HepG2 (cell line): ENCODE measurements at regions not wholly inside any gene's neighbourhood (a gene's known extent, or its start where the extent isn't known, plus 50 kb on each side); places are given as distances from the start of the nearest gene placed in this dataset.

Experiments used
- ATAC-seq: fragments of 200-7000 bp; cut with Tn5 transposase; 3 replicates; pipeline ENCODE4 v1.9.1; 2020; ENCODE audit warnings: mild to moderate bottlenecking, moderate library complexity
- BruUV-seq: library from RNA; stranded (reverse); fragments of 400-500 nt; replicated peaks from 2 replicates; lab custom pipeline; 2021; lab: Mats Ljungman, UMichigan
- CTCF ChIA-PET: fragments of 300-600 bp; formaldehyde crosslinking; extraction: SDS; loops from one replicate; lab custom pipeline; 2021; ENCODE audit warnings: low total read pairs, inconsistent platforms, low intra/inter-chr PET ratio; lab: Yijun Ruan, JAX
- POLR2A ChIA-PET: fragments of 350-600 bp; sonication (Branson Sonifier 250); formaldehyde crosslinking; loops from one replicate; lab custom pipeline; 2020; ENCODE audit warnings: antibody characterized with exemption, inconsistent platforms; lab: Yijun Ruan, JAX
- DNase-seq: peaks from one replicate; pipeline ENCODE4 v3.0.0-alpha.2; 2015; ENCODE audit warnings: low spot score
- FAIRE-seq: peaks from 3 replicates; lab custom pipeline; 2011; peaks lifted over from hg19 to GRCh38; lab: Jason Lieb, UNC
- H2AFZ ChIP-seq: one replicate; pipeline ENCODE4 v1.6.1; 2011; ENCODE audit warnings: low read length, inconsistent platforms
- H3K27ac ChIP-seq: fragments of 300-600 bp; 3 replicates; pipeline ENCODE4 v1.8.0; 2011; ENCODE audit warnings: mixed run types, mild to moderate bottlenecking, mixed read lengths, low read length, inconsistent platforms; ENCODE audit not compliant: insufficient read depth; ENCODE audit errors: extremely low read length
- H3K27me3 ChIP-seq, 2 experiments: fragments of 200-600 bp in 1 of 2; 2 replicates in 1 of 2; 3 replicates in 1 of 2; pipeline versions ENCODE4 v1.6.0 to v1.8.0; 2011; ENCODE audit warnings: low read length in 2 of 2, mild to moderate bottlenecking in 2 of 2, moderate library complexity in 2 of 2, inconsistent platforms in 1 of 2; ENCODE audit not compliant: insufficient read depth in 2 of 2, control insufficient read depth in 1 of 2
- H3K36me3 ChIP-seq, 2 experiments: fragments of 200-600 bp in 1 of 2; replicated peaks in 1 of 2; 2 replicates in 1 of 2; 3 replicates in 1 of 2; pipeline versions ENCODE4 v1.5.1 to v1.8.0; 2011; ENCODE audit warnings: low read length in 2 of 2, inconsistent platforms in 1 of 2; ENCODE audit not compliant: insufficient read depth in 2 of 2, control insufficient read depth in 1 of 2
- H3K4me1 ChIP-seq: 2 replicates; pipeline ENCODE4 v1.5.1; 2012; ENCODE audit warnings: low read length, inconsistent platforms; ENCODE audit not compliant: insufficient read depth
- H3K4me2 ChIP-seq: 2 replicates; pipeline ENCODE4 v1.6.0; 2011; ENCODE audit warnings: low read depth, low read length, inconsistent platforms
- H3K4me3 ChIP-seq, 3 experiments: fragments of 200-600 bp in 1 of 3; sonication (generic), shearing (Covaris generic) in 1 of 3; replicated peaks in 1 of 3; 2 replicates each; pipeline ENCODE4 v1.5.1; 2011 to 2016; ENCODE audit warnings: low read length in 3 of 3, inconsistent platforms in 2 of 3, low read depth in 2 of 3, mild to moderate bottlenecking in 2 of 3, control low read depth in 1 of 3, mixed read lengths in 1 of 3; ENCODE audit not compliant: insufficient read depth in 1 of 3
- H3K79me2 ChIP-seq: one replicate; pipeline ENCODE4 v1.6.1; 2011; ENCODE audit warnings: low read length, inconsistent platforms; ENCODE audit not compliant: insufficient read depth
- H3K9ac ChIP-seq: 2 replicates; pipeline ENCODE4 v1.6.0; 2011; ENCODE audit warnings: mild to moderate bottlenecking, low read depth, low read length, inconsistent platforms; ENCODE audit not compliant: insufficient read depth
- H3K9me3 ChIP-seq: 2 replicates; pipeline ENCODE4 v1.5.1; 2012; ENCODE audit warnings: mild to moderate bottlenecking, low read length
- H4K20me1 ChIP-seq: 2 replicates; pipeline ENCODE4 v1.6.0; 2011; ENCODE audit warnings: inconsistent platforms, mild to moderate bottlenecking, low read length, moderate library complexity; ENCODE audit not compliant: insufficient read depth
- ATM ChIP-seq: fragments of 450-650 bp; IDR thresholded peaks from 2 replicates; pipeline ENCODE4 v1.7.1; 2017; ENCODE audit warnings: mild to moderate bottlenecking, borderline replicate concordance
- ESRRA ChIP-seq: sonication (generic); formaldehyde crosslinking; IDR thresholded peaks from 2 replicates; pipeline ENCODE4 v1.5.1; 2020; ENCODE audit warnings: mild to moderate bottlenecking, low read depth, missing genetic modification reagents
- HDAC2 ChIP-seq: sonication (generic); formaldehyde crosslinking; IDR thresholded peaks from 2 replicates; pipeline ENCODE4 v1.4.0; 2020; ENCODE audit warnings: missing genetic modification reagents
- HNRNPH1 ChIP-seq: fragments of 200-400 bp; formaldehyde crosslinking; optimal IDR thresholded peaks from 2 replicates; pipeline ENCODE3; 2017; ENCODE audit warnings: mild to moderate bottlenecking, low read depth, low read length
- KLF16 ChIP-seq, 2 experiments: sonication (generic) in 1 of 2; formaldehyde crosslinking in 1 of 2; IDR thresholded peaks; 2 replicates each; pipeline versions ENCODE4 v1.6.1 to v1.8.0; 2016 to 2023; ENCODE audit warnings: missing genetic modification reagents in 2 of 2, missing compliant biosample characterization in 1 of 2
- KMT2B ChIP-seq: IDR thresholded peaks from 2 replicates; pipeline ENCODE4 v1.6.1; 2016; ENCODE audit warnings: missing genetic modification reagents, missing compliant biosample characterization
- MTF2 ChIP-seq: sonication (generic); formaldehyde crosslinking; IDR thresholded peaks from 2 replicates; pipeline ENCODE4 v1.5.0; 2020; ENCODE audit warnings: missing genetic modification reagents, borderline replicate concordance
- NCOA5 ChIP-seq: sonication (generic); formaldehyde crosslinking; IDR thresholded peaks from 2 replicates; pipeline ENCODE4 v1.4.0; 2020; ENCODE audit warnings: missing genetic modification reagents
- RBM39 ChIP-seq: fragments of 200-400 bp; formaldehyde crosslinking; IDR thresholded peaks from one replicate; pipeline ENCODE4 v1.6.1; 2018; ENCODE audit warnings: antibody characterized with exemption, mild to moderate bottlenecking, low read depth, low read length; ENCODE audit not compliant: poor library complexity, severe bottlenecking
- SCMH1 ChIP-seq: sonication (generic); formaldehyde crosslinking; IDR thresholded peaks from 2 replicates; pipeline ENCODE4 v1.9.0; 2021; ENCODE audit warnings: missing genetic modification reagents, mild to moderate bottlenecking, borderline replicate concordance
- SETDB1 ChIP-seq: sonication (generic); formaldehyde crosslinking; IDR thresholded peaks from 2 replicates; pipeline ENCODE4 v1.5.1; 2020; ENCODE audit warnings: missing genetic modification reagents, mild to moderate bottlenecking, borderline replicate concordance
- SNRNP70 ChIP-seq: fragments of 200-400 bp; formaldehyde crosslinking; IDR thresholded peaks from 2 replicates; pipeline ENCODE4 v1.6.1; 2017; ENCODE audit warnings: mild to moderate bottlenecking, low read depth, low read length, moderate library complexity
- SP140L ChIP-seq: sonication (generic); formaldehyde crosslinking; IDR thresholded peaks from 2 replicates; pipeline ENCODE4 v1.4.0; 2020; ENCODE audit warnings: missing genetic modification reagents, borderline replicate concordance
- SPEN ChIP-seq: sonication (generic); formaldehyde crosslinking; IDR thresholded peaks from 2 replicates; pipeline ENCODE4 v1.5.1; 2020; ENCODE audit warnings: low read depth, mild to moderate bottlenecking, missing genetic modification reagents
- SRSF1 ChIP-seq: fragments of 200-400 bp; formaldehyde crosslinking; optimal IDR thresholded peaks from 2 replicates; pipeline ENCODE3; 2017; ENCODE audit warnings: mild to moderate bottlenecking, low read depth, low read length, moderate library complexity
- ZBTB38 ChIP-seq: sonication (generic); formaldehyde crosslinking; IDR thresholded peaks from 2 replicates; pipeline ENCODE4 v1.5.1; 2020; ENCODE audit warnings: mild to moderate bottlenecking, missing genetic modification reagents
- ZNF124 ChIP-seq: sonication (generic); formaldehyde crosslinking; IDR thresholded peaks from 2 replicates; pipeline ENCODE4 v1.4.0; 2020; ENCODE audit warnings: missing genetic modification reagents
- ZNF143 ChIP-seq: sonication (generic); formaldehyde crosslinking; IDR thresholded peaks from 2 replicates; pipeline ENCODE4 v1.4.0; 2020; ENCODE audit warnings: missing genetic modification reagents
- ZNF510 ChIP-seq: sonication (generic); formaldehyde crosslinking; IDR thresholded peaks from 2 replicates; pipeline ENCODE4 v1.4.0; 2020; ENCODE audit warnings: low read depth, mild to moderate bottlenecking, missing genetic modification reagents
- ZNF780A ChIP-seq: sonication (generic); formaldehyde crosslinking; IDR thresholded peaks from 2 replicates; pipeline ENCODE4 v1.8.0; 2022; ENCODE audit warnings: mild to moderate bottlenecking, missing genetic modification reagents, moderate library complexity
- ZSCAN29 ChIP-seq: sonication (generic); formaldehyde crosslinking; conservative IDR thresholded peaks from 2 replicates; pipeline ENCODE4 v1.4.0; 2020; ENCODE audit warnings: mild to moderate bottlenecking, missing genetic modification reagents
- WGBS: methylation state at CpG from one replicate; pipeline ENCODE4 v1.1.6; 2017; ENCODE audit warnings: low lambda C conversion rate; 5-methylcytosine and 5-hydroxymethylcytosine counted together
- in situ Hi-C: cut with HindIII; loops from 2 replicates; pipeline ENCODE4 v1.10.0; 2017; ENCODE audit warnings: low pct_unique_long_range_greater_than_20kb; ENCODE audit not compliant: extremely low pct_ligation_motif_present
- intact Hi-C: fragments of 100-400 bp; cut with micrococcal nuclease; formaldehyde crosslinking; loops from one replicate; pipeline ENCODE4 v1.10.0; 2022; ENCODE audit not compliant: unreplicated experiment
- TF ChIP-seq, protein P1 (sequence below): sonication (generic); formaldehyde crosslinking; IDR thresholded peaks from 2 replicates; pipeline ENCODE4 v1.5.1; 2020; ENCODE audit warnings: missing genetic modification reagents, mild to moderate bottlenecking, borderline replicate concordance

DNA sequence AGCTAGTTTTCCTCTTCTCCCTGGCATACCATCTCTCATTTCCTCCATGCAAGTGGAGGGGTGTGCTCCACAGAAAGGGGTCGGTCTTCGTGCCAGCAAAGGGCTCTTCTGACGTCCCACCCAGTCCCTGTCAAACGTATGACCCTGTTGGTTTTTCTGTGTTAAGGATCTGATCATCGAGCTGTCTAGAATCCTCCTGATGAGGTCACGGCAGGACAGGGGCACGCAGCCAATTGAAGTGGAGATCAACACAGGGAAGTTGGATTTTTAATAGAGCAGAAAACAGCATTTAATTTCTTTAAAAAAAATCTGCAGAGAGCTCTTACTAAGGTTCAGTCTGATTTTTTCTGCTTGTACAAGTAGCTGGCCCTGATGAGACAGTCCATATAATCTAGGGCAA is 339.4 kb downstream of the TEX29 start:
- ChIA-PET POLR2A (no interaction called here), CTCF (no interaction called here)
- Histone ChIP-seq H3K27ac (no peak overlapping the region), H3K79me2 (no peaks in the 10 kb centered on the region), H3K9me3 (no peaks in the 10 kb centered on the region), H3K4me2 (no peak overlapping the region), H4K20me1 (no peaks in the 10 kb centered on the region), H3K4me1 (no peaks in the 10 kb centered on the region), H2AFZ (no peak overlapping the region), H3K36me3 (no peaks in the 10 kb centered on the region), H3K27me3 (peaks cover 3 to 32% of the 10 kb centered on the region in 2 experiments; a peak in 3 of 5 replicates), H3K4me3 (no peak overlapping the region), H3K9ac (no peak overlapping the region)
- TF ChIP-seq MTF2 (CRISPR knock-in tag) (no peak), SCMH1 (no peak), ESRRA (CRISPR knock-in tag) (no peak), ATM (no peak), ZNF143 (CRISPR knock-in tag) (no peak), KMT2B (CRISPR knock-in tag) (no peak), HNRNPH1 (no peak), ZNF510 (CRISPR knock-in tag) (no peak)
- in situ Hi-C loops, result no loop called here
- ATAC-seq, result no peak
- no peak for DNase-seq
- FAIRE-seq, result no peak
- intact Hi-C loops, result no loop called here
- 3% methylated on average over 7 of the region's 7 CpGs for WGBS
- BruUV-seq, result no TSS peak

DNA sequence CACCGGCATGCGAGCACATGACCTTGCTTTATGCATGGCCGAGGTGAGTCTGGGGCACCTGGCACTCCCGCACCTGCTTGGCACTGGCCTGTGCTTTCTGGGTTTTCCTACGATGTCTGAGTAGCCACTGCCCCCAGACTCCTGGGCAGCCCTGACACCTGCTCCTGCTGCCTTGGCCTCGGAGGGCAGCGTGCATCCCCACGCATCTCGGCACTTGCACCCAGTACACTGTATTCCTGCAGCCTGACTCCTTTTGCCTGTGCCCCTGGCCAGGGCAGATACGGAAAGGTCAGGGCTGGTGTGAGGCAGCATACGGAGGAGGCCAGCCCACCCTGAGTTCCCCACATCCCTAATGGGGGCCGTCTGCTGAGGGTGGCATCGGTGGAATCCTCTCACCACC is 340.6 kb downstream of the TEX29 start:
- ChIA-PET POLR2A (no interaction called here), CTCF (no interaction called here)
- intact Hi-C loops, result no loop called here
- Histone ChIP-seq H3K27me3 (peaks cover 3 to 28% of the 10 kb centered on the region in 2 experiments), H3K9ac (no peak overlapping the region), H3K4me2 (no peak overlapping the region), H3K9me3 (no peaks in the 10 kb centered on the region), H2AFZ (no peak overlapping the region), H3K27ac (no peak overlapping the region), H3K36me3 (no peaks in the 10 kb centered on the region), H4K20me1 (no peaks in the 10 kb centered on the region), H3K79me2 (no peaks in the 10 kb centered on the region), H3K4me3 (no peak overlapping the region), H3K4me1 (no peaks in the 10 kb centered on the region)
- DNase-seq (no peak), ATAC-seq (no peak), FAIRE-seq (no peak)
- WGBS, result 89% methylated on average over 7 of the region's 13 CpGs
- in situ Hi-C loops, result no loop called here
- BruUV-seq, result no TSS peak
- TF ChIP-seq ZNF780A (CRISPR knock-in tag) (no peak), ZSCAN29 (CRISPR knock-in tag) (no peak), SRSF1 (no peak), ZNF124 (CRISPR knock-in tag) (no peak), SP140L (CRISPR knock-in tag) (no peak), HDAC2 (no peak), ZBTB38 (CRISPR knock-in tag) (no peak), SNRNP70 (no peak), NCOA5 (no peak), RBM39 (no peak), SETDB1 (CRISPR knock-in tag) (no peak), KLF16 (CRISPR knock-in tag; IDR thresholded peaks at IDR 0.05) (no peak), SPEN (CRISPR knock-in tag) (no peak)
- TF ChIP-seq, protein P1, sequence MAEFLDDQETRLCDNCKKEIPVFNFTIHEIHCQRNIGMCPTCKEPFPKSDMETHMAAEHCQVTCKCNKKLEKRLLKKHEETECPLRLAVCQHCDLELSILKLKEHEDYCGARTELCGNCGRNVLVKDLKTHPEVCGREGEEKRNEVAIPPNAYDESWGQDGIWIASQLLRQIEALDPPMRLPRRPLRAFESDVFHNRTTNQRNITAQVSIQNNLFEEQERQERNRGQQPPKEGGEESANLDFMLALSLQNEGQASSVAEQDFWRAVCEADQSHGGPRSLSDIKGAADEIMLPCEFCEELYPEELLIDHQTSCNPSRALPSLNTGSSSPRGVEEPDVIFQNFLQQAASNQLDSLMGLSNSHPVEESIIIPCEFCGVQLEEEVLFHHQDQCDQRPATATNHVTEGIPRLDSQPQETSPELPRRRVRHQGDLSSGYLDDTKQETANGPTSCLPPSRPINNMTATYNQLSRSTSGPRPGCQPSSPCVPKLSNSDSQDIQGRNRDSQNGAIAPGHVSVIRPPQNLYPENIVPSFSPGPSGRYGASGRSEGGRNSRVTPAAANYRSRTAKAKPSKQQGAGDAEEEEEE, result no peak
